PC-3 (cell line): ENCODE measurements at regions not wholly inside any gene's neighbourhood (a gene's known extent, or its start where the extent isn't known, plus 50 kb on each side); places are given as distances from the start of the nearest gene placed in this dataset.

ENCODE experiments used
- ATAC-seq: fragments of 200-7000 bp; cut with Tn5 transposase; 2 replicates; pipeline ENCODE4 v1.9.1; 2020; ENCODE audit warnings: mild to moderate bottlenecking, moderate library complexity
- BruUV-seq: library from RNA; stranded (reverse); fragments of 400-500 nt; replicated peaks from 2 replicates; lab custom pipeline; 2021; lab: Mats Ljungman, UMichigan
- CTCF ChIA-PET: fragments of 300-600 bp; sonication (Branson Sonifier 250); formaldehyde crosslinking; loops from one replicate; lab custom pipeline; 2022; ENCODE audit warnings: antibody characterized with exemption; lab: Charles Lee
- POLR2A ChIA-PET: fragments of 300-600 bp; sonication (Branson Sonifier 250); formaldehyde crosslinking; loops from one replicate; lab custom pipeline; 2022; ENCODE audit warnings: antibody characterized with exemption; ENCODE audit not compliant: unreplicated experiment; lab: Charles Lee
- DNase-seq: peaks from one replicate; pipeline ENCODE4 v3.0.0-alpha.2; 2015
- H2AFZ ChIP-seq: fragments of 300-600 bp; sonication (generic); 2 replicates; pipeline ENCODE4 v1.6.0; 2016; ENCODE audit warnings: antibody characterized with exemption, low read length
- H3F3A ChIP-seq: fragments of 300-600 bp; sonication (generic); one replicate; pipeline ENCODE4 v1.6.0; 2017; ENCODE audit warnings: antibody characterized with exemption, low read length, control low read depth, mild to moderate bottlenecking; ENCODE audit not compliant: unreplicated experiment
- H3K27ac ChIP-seq: fragments of 300-600 bp; sonication (generic); 2 replicates; pipeline ENCODE4 v1.5.1; 2016; ENCODE audit warnings: mild to moderate bottlenecking, low read length
- H3K27me3 ChIP-seq: fragments of 300-600 bp; sonication (generic); 2 replicates; pipeline ENCODE4 v1.6.1; 2016; ENCODE audit warnings: low read length, mixed read lengths
- H3K36me3 ChIP-seq: fragments of 300-600 bp; sonication (generic); 2 replicates; pipeline ENCODE4 v1.6.1; 2016; ENCODE audit warnings: low read depth, mixed run types, low read length, mixed read lengths
- H3K4me1 ChIP-seq: fragments of 300-600 bp; sonication (generic); 2 replicates; pipeline ENCODE4 v1.5.1; 2016; ENCODE audit warnings: low read length; ENCODE audit not compliant: insufficient read depth
- H3K4me2 ChIP-seq: fragments of 300-600 bp; sonication (generic); 2 replicates; pipeline ENCODE4 v1.6.0; 2016; ENCODE audit warnings: low read length
- H3K4me3 ChIP-seq: fragments of 300-600 bp; sonication (generic); 2 replicates; pipeline ENCODE4 v1.5.1; 2016; ENCODE audit warnings: mild to moderate bottlenecking, low read length, mixed read lengths
- H3K79me2 ChIP-seq: fragments of 300-600 bp; sonication (generic); 2 replicates; pipeline ENCODE4 v1.6.1; 2017; ENCODE audit warnings: low read length, mixed read lengths
- H3K9ac ChIP-seq: fragments of 300-600 bp; sonication (generic); 2 replicates; pipeline ENCODE4 v1.6.0; 2016; ENCODE audit warnings: mild to moderate bottlenecking, low read length
- H3K9me2 ChIP-seq: fragments of 300-600 bp; sonication (generic); replicated peaks from 2 replicates; pipeline ENCODE4 v1.6.1; 2016; ENCODE audit warnings: mixed run types, low read length, mixed read lengths
- H3K9me3 ChIP-seq: fragments of 300-600 bp; sonication (generic); 2 replicates; pipeline ENCODE4 v1.6.1; 2016; ENCODE audit warnings: low read length, mixed read lengths
- H4K20me1 ChIP-seq: fragments of 300-600 bp; sonication (generic); 2 replicates; pipeline ENCODE4 v1.6.1; 2016; ENCODE audit warnings: low read length, mixed read lengths
- EZH2 ChIP-seq: fragments of 300-600 bp; sonication (generic); IDR thresholded peaks from one replicate; pipeline ENCODE4 v1.6.1; 2017; ENCODE audit warnings: antibody characterized with exemption, mild to moderate bottlenecking, low read length; ENCODE audit not compliant: unreplicated experiment
- EZH2phosphoT487 ChIP-seq: fragments of 300-600 bp; sonication (generic); IDR thresholded peaks from 2 replicates; pipeline ENCODE4 v1.6.1; 2018; ENCODE audit warnings: mild to moderate bottlenecking, antibody characterized with exemption, low read length, borderline replicate concordance
- intact Hi-C: fragments of 100-400 bp; cut with micrococcal nuclease; formaldehyde crosslinking; loops from 2 replicates; pipeline ENCODE4 v1.9.0; 2023
- TF ChIP-seq, protein P1 (sequence below): fragments of 300-600 bp; sonication (generic); conservative IDR thresholded peaks from 2 replicates; pipeline ENCODE4 v1.5.1; 2017; ENCODE audit warnings: antibody characterized with exemption, low read depth, mild to moderate bottlenecking, low read length

DNA sequence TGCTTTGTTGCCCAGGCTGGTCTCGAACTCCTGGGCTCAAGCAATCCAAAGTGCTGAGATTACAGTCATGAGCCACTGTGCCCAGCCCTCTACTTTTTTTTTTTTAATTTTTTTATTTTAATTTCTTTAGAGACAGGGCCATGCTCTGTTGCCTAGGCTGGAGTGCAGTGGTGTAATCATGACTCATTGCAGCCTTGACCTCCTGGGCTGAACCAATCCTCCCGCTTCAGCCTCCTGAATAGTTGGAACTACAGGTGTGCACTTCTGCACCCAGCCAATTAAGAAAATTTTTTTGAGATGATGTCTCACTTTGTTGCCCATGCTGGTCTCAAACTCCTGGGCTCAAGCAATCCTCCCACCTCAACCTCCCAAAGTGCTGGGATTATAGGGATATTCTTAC, 528.6 kb downstream of the GATA3 start:
- CTCF ChIA-PET: no interaction called here
- no peak overlapping the region for H3K4me2 ChIP-seq
- TF ChIP-seq EZH2phosphoT487 (no peak), EZH2 (no peak)
- TF ChIP-seq, protein P1, sequence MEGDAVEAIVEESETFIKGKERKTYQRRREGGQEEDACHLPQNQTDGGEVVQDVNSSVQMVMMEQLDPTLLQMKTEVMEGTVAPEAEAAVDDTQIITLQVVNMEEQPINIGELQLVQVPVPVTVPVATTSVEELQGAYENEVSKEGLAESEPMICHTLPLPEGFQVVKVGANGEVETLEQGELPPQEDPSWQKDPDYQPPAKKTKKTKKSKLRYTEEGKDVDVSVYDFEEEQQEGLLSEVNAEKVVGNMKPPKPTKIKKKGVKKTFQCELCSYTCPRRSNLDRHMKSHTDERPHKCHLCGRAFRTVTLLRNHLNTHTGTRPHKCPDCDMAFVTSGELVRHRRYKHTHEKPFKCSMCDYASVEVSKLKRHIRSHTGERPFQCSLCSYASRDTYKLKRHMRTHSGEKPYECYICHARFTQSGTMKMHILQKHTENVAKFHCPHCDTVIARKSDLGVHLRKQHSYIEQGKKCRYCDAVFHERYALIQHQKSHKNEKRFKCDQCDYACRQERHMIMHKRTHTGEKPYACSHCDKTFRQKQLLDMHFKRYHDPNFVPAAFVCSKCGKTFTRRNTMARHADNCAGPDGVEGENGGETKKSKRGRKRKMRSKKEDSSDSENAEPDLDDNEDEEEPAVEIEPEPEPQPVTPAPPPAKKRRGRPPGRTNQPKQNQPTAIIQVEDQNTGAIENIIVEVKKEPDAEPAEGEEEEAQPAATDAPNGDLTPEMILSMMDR: no peak

DNA sequence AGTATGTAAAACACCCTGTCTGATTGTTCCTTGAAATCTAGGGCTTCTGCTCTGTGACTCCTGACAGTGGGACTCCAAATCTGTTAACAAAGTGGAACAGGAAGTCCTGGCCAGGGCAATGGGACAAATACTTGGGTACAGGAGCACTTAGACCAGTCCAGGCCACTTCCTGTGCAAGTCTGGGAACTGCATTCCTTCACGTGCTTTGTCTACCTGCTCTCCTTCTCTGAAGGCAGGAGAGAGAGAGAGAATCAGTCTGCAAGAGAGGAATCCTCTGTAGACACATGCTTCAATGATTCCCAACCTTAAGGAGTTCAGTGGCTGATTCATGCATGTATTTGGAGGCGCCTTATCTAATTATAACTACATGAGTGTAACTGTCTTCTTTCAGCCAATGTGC, 530.2 kb downstream of the GATA3 start:
- Histone ChIP-seq H3K4me1 (0 out of 2 replicates have a peak, but pooled peaks cover 9% of the 10 kb centered on the region), H4K20me1 (no peaks in the 10 kb centered on the region), H3K9me2 (no peaks in the 10 kb centered on the region), H3K36me3 (no peaks in the 10 kb centered on the region), H3K4me2 (no peak overlapping the region), H3K27me3 (peaks cover 37% of the 10 kb centered on the region), H2AFZ (no peak overlapping the region), H3F3A (no peaks in the 10 kb centered on the region), H3K9ac (no peak overlapping the region), H3K79me2 (no peaks in the 10 kb centered on the region), H3K27ac (no peak overlapping the region), H3K4me3 (no peak overlapping the region), H3K9me3 (no peaks in the 10 kb centered on the region)
- POLR2A ChIA-PET: no interaction called here
- CTCF ChIA-PET: no interaction called here
- TF ChIP-seq EZH2phosphoT487 (no peak), EZH2 (no peak)
- TF ChIP-seq, protein P1: no peak
- BruUV-seq: no TSS peak
- DNase-seq: no peak
- no peak for ATAC-seq
- intact Hi-C loops: no loop called here

More for the DNA sequence above, 528.6 kb downstream of the GATA3 start:
- no TSS peak for BruUV-seq
- H2AFZ ChIP-seq: no peak overlapping the region
- no peaks in the 10 kb centered on the region for H3K36me3 ChIP-seq
- ATAC-seq (no peak), DNase-seq (no peak)
- H3K9me3 ChIP-seq: no peaks in the 10 kb centered on the region
- no peak overlapping the region for H3K4me3 ChIP-seq
- H3K27ac ChIP-seq: no peak overlapping the region
- H3K9ac ChIP-seq: no peak overlapping the region
- H3F3A ChIP-seq: no peaks in the 10 kb centered on the region
- peaks cover 28% of the 10 kb centered on the region for H3K27me3 ChIP-seq
- H3K9me2 ChIP-seq: no peaks in the 10 kb centered on the region
- no peaks in the 10 kb centered on the region for H4K20me1 ChIP-seq
- intact Hi-C loops: no loop called here
- 0 out of 2 replicates have a peak, but pooled peaks cover 9% of the 10 kb centered on the region for H3K4me1 ChIP-seq
- no peaks in the 10 kb centered on the region for H3K79me2 ChIP-seq
- POLR2A ChIA-PET: no interaction called here

DNA sequence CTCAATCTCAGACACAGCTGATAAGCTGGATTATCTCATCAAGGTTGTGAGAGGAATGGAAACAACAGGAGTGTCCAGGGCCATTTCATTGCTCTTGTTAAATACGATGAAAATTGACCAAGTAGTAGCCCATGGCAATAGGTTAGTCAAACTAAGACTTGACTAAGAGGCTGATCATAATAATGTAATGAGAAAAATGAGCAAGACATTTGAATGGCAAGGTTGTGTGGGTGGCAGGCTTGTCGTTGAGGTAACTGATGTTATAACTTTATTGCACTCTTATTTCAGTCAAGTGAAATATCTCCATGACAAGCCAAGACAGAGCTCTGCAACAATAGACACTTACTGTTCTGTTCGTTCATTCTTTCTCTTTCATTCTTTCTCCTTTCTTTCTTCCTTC, 532.0 kb downstream of the GATA3 start:
- H2AFZ ChIP-seq: no peak overlapping the region
- ChIA-PET CTCF (no interaction called here), POLR2A (no interaction called here)
- H3K79me2 ChIP-seq: no peaks in the 10 kb centered on the region
- H3K9me2 ChIP-seq: no peaks in the 10 kb centered on the region
- H3K27me3 ChIP-seq: peaks cover 48% of the 10 kb centered on the region
- TF ChIP-seq EZH2 (no peak), EZH2phosphoT487 (no peak)
- no peak overlapping the region for H3K4me3 ChIP-seq
- H3K9me3 ChIP-seq: no peaks in the 10 kb centered on the region
- no peaks in the 10 kb centered on the region for H4K20me1 ChIP-seq
- ATAC-seq (no peak), DNase-seq (no peak)
- H3F3A ChIP-seq: no peaks in the 10 kb centered on the region
- H3K27ac ChIP-seq: no peak overlapping the region
- intact Hi-C loops: no loop called here
- no TSS peak for BruUV-seq
- H3K4me1 ChIP-seq: 0 out of 2 replicates have a peak, but pooled peaks cover 7% of the 10 kb centered on the region
- no peak overlapping the region for H3K9ac ChIP-seq
- no peaks in the 10 kb centered on the region for H3K36me3 ChIP-seq
- H3K4me2 ChIP-seq: no peak overlapping the region
